ENCODE measurements at regions not wholly inside any gene's neighbourhood (a gene's known extent, or its start where the extent isn't known, plus 50 kb on each side); places are given as distances from the start of the nearest gene placed in this dataset.

- in situ Hi-C loops (cut with HindIII; ENCODE audit: low sequenced_read_pairs) = no loop called here
- TF ChIP-seq CTCF (IDR thresholded peaks at IDR 0.05; ENCODE audit: low read depth, low read length, missing control alignments) = no peak
- no peak for DNase-seq (ENCODE audit: low read depth)
- H3K4me3 ChIP-seq (ENCODE audit: low read depth, low read length) = no peak overlapping the region
Measured at GRCh38 chr6:29884261-29884660, 56.6 kb downstream of the HLA-G start.

GRCh38 chr6:29886701-29887100, 55.6 kb upstream of the HLA-A start:
- in situ Hi-C loops (cut with HindIII; ENCODE audit: low sequenced_read_pairs) = no loop called here
- no peak overlapping the region for H3K4me3 ChIP-seq (ENCODE audit: low read depth, low read length)
- DNase-seq (ENCODE audit: low read depth) = no peak
- TF ChIP-seq CTCF (IDR thresholded peaks at IDR 0.05; ENCODE audit: low read depth, low read length, missing control alignments) = no peak

GRCh38 chr6:29887330-29887818, 55.0 kb upstream of the HLA-A start:
- in situ Hi-C loops (cut with HindIII; ENCODE audit: low sequenced_read_pairs) = no loop called here
- DNase-seq (ENCODE audit: low read depth) = no peak

GRCh38 chr6:29887819-29888776, 54.2 kb upstream of the HLA-A start:
- H3K4me3 ChIP-seq (ENCODE audit: low read depth, low read length) = peak overlapping the region; percentile 50
- in situ Hi-C loops (cut with HindIII; ENCODE audit: low sequenced_read_pairs) = no loop called here
- no peak for TF ChIP-seq CTCF (IDR thresholded peaks at IDR 0.05; ENCODE audit: low read depth, low read length, missing control alignments)
- no peak for DNase-seq (ENCODE audit: low read depth)

More at GRCh38 chr6:29887330-29887818, 55.0 kb upstream of the HLA-A start:
- H3K4me3 ChIP-seq (ENCODE audit: low read depth, low read length) = peak overlapping the region; percentile 50
- TF ChIP-seq CTCF (IDR thresholded peaks at IDR 0.05; ENCODE audit: low read depth, low read length, missing control alignments) = no peak

Data from astrocyte of the cerebellum (primary cell).